ENCODE measurements at regions not wholly inside any gene's neighbourhood (a gene's known extent, or its start where the extent isn't known, plus 50 kb on each side); places are given as distances from the start of the nearest gene placed in this dataset.
"Not testable (repeated sequence)": the region's sequence is repeated elsewhere in the genome, so short reads cannot be mapped to it uniquely, and the experiment has no call there.

DNA sequence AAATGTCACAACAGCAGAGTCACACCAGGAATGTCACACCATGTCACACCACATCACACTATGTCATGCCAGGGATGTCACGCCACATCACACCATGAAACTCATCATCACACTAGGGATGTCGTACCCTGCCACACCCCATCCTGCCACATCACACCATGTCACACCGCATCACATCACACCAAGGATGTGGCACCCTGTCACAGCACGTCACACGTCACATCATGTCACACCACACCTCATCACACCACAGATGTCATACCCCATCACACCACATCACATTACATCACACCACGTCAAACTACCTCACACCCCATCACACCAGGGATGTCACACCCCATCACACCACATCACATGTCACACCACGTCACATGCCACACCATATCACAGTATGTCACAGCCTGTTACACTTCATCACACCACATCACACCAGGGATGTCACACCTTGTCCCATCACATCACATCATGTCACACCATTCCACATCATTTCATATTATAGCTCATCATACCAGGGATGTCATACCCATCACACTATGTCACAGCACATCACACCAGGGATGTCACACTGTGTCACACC, 90.9 kb downstream of the TMEM121 start:
- no peak for DNase-seq (ENCODE audit: low read depth in 2 of 2)
- H3K4me3 ChIP-seq (replicated peaks in 1 of 4; ENCODE audit: control extremely low read depth in 1 of 4, insufficient read depth in 1 of 4, low read depth in 3 of 4, low read length in 4 of 4): no peak overlapping the region
- peaks cover 4% of the 10 kb centered on the region for H3K9me3 ChIP-seq (ENCODE audit: control insufficient read depth, insufficient read depth, low read depth, low read length)
- no peak for TF ChIP-seq EZH2 (IDR thresholded peaks at IDR 0.05; ENCODE audit: low read length, missing control alignments)
- TF ChIP-seq, protein P1, sequence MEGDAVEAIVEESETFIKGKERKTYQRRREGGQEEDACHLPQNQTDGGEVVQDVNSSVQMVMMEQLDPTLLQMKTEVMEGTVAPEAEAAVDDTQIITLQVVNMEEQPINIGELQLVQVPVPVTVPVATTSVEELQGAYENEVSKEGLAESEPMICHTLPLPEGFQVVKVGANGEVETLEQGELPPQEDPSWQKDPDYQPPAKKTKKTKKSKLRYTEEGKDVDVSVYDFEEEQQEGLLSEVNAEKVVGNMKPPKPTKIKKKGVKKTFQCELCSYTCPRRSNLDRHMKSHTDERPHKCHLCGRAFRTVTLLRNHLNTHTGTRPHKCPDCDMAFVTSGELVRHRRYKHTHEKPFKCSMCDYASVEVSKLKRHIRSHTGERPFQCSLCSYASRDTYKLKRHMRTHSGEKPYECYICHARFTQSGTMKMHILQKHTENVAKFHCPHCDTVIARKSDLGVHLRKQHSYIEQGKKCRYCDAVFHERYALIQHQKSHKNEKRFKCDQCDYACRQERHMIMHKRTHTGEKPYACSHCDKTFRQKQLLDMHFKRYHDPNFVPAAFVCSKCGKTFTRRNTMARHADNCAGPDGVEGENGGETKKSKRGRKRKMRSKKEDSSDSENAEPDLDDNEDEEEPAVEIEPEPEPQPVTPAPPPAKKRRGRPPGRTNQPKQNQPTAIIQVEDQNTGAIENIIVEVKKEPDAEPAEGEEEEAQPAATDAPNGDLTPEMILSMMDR (conservative IDR thresholded peaks at IDR 0.05 in 1 of 2, IDR thresholded peaks at IDR 0.05 in 1 of 2; ENCODE audit: low read depth in 1 of 2, low read length in 2 of 2): no peak
- H2AFZ ChIP-seq (ENCODE audit: low read length): no peak overlapping the region
- H3K27ac ChIP-seq (ENCODE audit: insufficient read depth, low read length): no peak overlapping the region
- H3K36me3 ChIP-seq (ENCODE audit: control insufficient read depth, insufficient read depth, low read length): no peaks in the 10 kb centered on the region
- H3K27me3 ChIP-seq (ENCODE audit: control insufficient read depth, insufficient read depth, low read length): no peaks in the 10 kb centered on the region
- H3K4me2 ChIP-seq (ENCODE audit: extremely low read depth, insufficient read depth, low read length): no peak overlapping the region
- H3K79me2 ChIP-seq (ENCODE audit: control insufficient read depth, insufficient read depth, low read length): no peaks in the 10 kb centered on the region
- H3K9ac ChIP-seq (ENCODE audit: insufficient read depth, low read length): no peak overlapping the region
- no peaks in the 10 kb centered on the region for H4K20me1 ChIP-seq (ENCODE audit: control insufficient read depth, extremely low read depth, insufficient read depth, low read length)
- H3K4me1 ChIP-seq (ENCODE audit: control insufficient read depth, extremely low read depth, insufficient read depth, low read length): no peaks in the 10 kb centered on the region

DNA sequence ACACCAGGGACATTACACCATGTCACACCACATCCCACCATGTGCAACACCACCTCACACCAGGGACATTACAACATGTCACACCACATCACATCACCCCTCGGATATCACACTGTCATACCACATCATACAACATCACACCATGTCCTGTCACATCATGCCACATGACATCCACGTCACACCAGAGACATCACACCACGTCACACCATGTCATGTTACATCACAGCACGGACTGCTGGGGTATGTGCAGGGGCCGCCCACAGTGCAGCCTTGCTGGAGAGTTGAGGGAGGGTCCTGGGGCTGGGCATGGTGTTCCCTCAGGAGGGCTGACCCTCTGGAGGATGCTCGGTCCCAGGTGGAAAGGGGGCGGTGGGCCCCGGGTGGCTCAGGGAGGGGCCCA, 91.4 kb downstream of the TMEM121 start:
- not testable (repeated sequence) for H3K4me2 ChIP-seq (ENCODE audit: extremely low read depth, insufficient read depth, low read length); DNase-seq (ENCODE audit: low read depth in 2 of 2); H3K27me3 ChIP-seq (ENCODE audit: control insufficient read depth, insufficient read depth, low read length); H4K20me1 ChIP-seq (ENCODE audit: control insufficient read depth, extremely low read depth, insufficient read depth, low read length); H3K27ac ChIP-seq (ENCODE audit: insufficient read depth, low read length); H3K4me1 ChIP-seq (ENCODE audit: control insufficient read depth, extremely low read depth, insufficient read depth, low read length); H3K79me2 ChIP-seq (ENCODE audit: control insufficient read depth, insufficient read depth, low read length); H3K4me3 ChIP-seq (replicated peaks in 1 of 4; ENCODE audit: control extremely low read depth in 1 of 4, insufficient read depth in 1 of 4, low read depth in 3 of 4, low read length in 4 of 4); H3K9me3 ChIP-seq (ENCODE audit: control insufficient read depth, insufficient read depth, low read depth, low read length); H3K9ac ChIP-seq (ENCODE audit: insufficient read depth, low read length); H3K36me3 ChIP-seq (ENCODE audit: control insufficient read depth, insufficient read depth, low read length); H2AFZ ChIP-seq (ENCODE audit: low read length)

DNA sequence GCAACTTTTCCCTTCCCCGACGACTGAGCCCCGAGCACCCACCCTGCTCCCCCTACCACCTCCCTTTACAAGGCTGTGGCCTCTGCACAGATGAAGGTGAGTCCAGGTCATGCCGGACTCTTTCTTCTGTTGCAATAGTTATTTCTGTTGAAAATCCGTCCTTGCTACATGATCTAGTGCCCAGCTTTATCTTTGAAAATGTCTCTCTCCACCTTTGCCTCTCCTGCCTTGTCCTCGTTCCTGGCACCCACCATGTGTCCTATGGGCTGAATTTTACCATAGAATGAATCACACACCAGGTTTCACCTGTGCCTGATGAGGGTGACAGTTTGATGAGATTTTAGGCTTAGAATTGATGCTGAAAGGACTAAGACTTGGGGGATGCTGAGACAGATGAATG, 92.9 kb downstream of the TMEM121 start:
- not testable (repeated sequence) for H3K4me1 ChIP-seq (ENCODE audit: control insufficient read depth, extremely low read depth, insufficient read depth, low read length); DNase-seq (ENCODE audit: low read depth in 2 of 2); H2AFZ ChIP-seq (ENCODE audit: low read length); H3K9ac ChIP-seq (ENCODE audit: insufficient read depth, low read length); H3K36me3 ChIP-seq (ENCODE audit: control insufficient read depth, insufficient read depth, low read length); H3K79me2 ChIP-seq (ENCODE audit: control insufficient read depth, insufficient read depth, low read length); H3K27ac ChIP-seq (ENCODE audit: insufficient read depth, low read length); H3K27me3 ChIP-seq (ENCODE audit: control insufficient read depth, insufficient read depth, low read length); H4K20me1 ChIP-seq (ENCODE audit: control insufficient read depth, extremely low read depth, insufficient read depth, low read length); H3K4me3 ChIP-seq (replicated peaks in 1 of 4; ENCODE audit: control extremely low read depth in 1 of 4, insufficient read depth in 1 of 4, low read depth in 3 of 4, low read length in 4 of 4); H3K9me3 ChIP-seq (ENCODE audit: control insufficient read depth, insufficient read depth, low read depth, low read length); H3K4me2 ChIP-seq (ENCODE audit: extremely low read depth, insufficient read depth, low read length)

DNA sequence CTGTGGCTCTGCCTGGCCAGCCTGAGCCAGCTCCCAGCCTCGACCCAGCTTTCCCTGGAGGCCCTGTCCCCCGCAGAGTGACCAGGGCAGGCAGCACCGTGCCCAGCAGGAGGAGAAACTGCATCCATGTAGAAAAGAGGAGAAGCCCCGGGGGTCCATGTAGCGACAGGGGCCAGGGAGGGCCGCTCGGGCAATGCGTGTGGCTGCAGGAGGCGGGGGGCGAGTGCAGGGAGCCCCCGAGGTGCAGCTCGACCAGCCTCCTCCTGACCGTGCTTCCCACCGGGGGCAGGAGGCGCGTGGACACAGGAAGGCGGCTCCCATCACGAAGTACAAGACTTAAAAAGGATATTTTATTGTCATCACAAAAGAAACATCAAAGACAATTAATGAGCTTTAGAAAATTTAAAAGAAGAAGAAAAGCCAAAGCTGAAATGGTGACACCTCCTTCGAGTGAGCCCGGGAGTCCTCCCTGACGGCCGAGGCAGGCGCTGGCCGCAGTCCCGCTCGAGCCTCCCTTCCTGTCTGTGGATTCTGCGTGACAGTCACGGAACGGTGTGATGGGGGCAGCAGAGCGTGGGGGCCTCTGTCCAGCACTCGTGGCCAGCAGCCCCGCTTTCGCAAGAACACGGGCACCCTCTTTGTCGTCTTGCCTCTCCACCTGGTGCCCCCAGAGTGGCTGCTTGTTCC, 93.9 kb downstream of the TMEM121 start:
- not testable (repeated sequence) for H3K36me3 ChIP-seq (ENCODE audit: control insufficient read depth, insufficient read depth, low read length); H2AFZ ChIP-seq (ENCODE audit: low read length); H3K4me2 ChIP-seq (ENCODE audit: extremely low read depth, insufficient read depth, low read length); H3K4me3 ChIP-seq (replicated peaks in 1 of 4; ENCODE audit: control extremely low read depth in 1 of 4, insufficient read depth in 1 of 4, low read depth in 3 of 4, low read length in 4 of 4); H3K27ac ChIP-seq (ENCODE audit: insufficient read depth, low read length); DNase-seq (ENCODE audit: low read depth in 2 of 2); H3K9me3 ChIP-seq (ENCODE audit: control insufficient read depth, insufficient read depth, low read depth, low read length); H3K27me3 ChIP-seq (ENCODE audit: control insufficient read depth, insufficient read depth, low read length); H3K4me1 ChIP-seq (ENCODE audit: control insufficient read depth, extremely low read depth, insufficient read depth, low read length); H3K79me2 ChIP-seq (ENCODE audit: control insufficient read depth, insufficient read depth, low read length); H3K9ac ChIP-seq (ENCODE audit: insufficient read depth, low read length); H4K20me1 ChIP-seq (ENCODE audit: control insufficient read depth, extremely low read depth, insufficient read depth, low read length)

DNA sequence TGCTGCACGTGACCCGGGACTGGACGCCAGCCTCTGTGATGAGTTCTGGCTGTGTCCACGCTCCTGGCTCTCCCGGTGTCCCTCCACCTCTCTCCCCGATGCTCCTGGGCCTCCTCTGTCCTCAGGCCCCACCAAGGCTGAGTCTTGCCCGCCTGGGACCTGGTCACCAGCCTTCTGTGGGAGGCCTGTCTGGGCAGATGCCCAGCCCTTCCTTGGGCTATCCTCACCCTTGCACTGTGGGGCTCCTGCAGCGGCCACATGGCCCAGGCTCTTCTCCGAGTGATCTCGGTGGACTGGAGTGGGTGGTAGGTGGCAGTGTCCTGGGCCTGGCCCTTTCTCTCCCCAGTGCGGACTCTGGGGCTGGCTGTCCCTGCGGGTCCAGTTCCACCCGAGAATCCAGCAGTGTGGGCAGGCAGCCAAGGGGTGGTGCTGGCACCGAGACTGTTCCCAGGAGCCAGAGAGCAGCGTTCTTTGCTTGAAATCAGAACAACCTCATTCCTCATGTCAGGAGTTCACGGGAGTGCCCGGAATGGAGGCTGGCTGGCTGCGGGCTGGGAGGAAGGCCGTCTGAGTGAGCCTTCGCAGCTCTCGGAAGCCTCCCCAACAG, 94.6 kb downstream of the TMEM121 start:
- not testable (repeated sequence) for H3K9me3 ChIP-seq (ENCODE audit: control insufficient read depth, insufficient read depth, low read depth, low read length); H3K4me1 ChIP-seq (ENCODE audit: control insufficient read depth, extremely low read depth, insufficient read depth, low read length); H3K9ac ChIP-seq (ENCODE audit: insufficient read depth, low read length); DNase-seq (ENCODE audit: low read depth in 2 of 2); H3K27ac ChIP-seq (ENCODE audit: insufficient read depth, low read length); H2AFZ ChIP-seq (ENCODE audit: low read length); H3K79me2 ChIP-seq (ENCODE audit: control insufficient read depth, insufficient read depth, low read length); H3K4me2 ChIP-seq (ENCODE audit: extremely low read depth, insufficient read depth, low read length); H4K20me1 ChIP-seq (ENCODE audit: control insufficient read depth, extremely low read depth, insufficient read depth, low read length); H3K27me3 ChIP-seq (ENCODE audit: control insufficient read depth, insufficient read depth, low read length); H3K36me3 ChIP-seq (ENCODE audit: control insufficient read depth, insufficient read depth, low read length); H3K4me3 ChIP-seq (replicated peaks in 1 of 4; ENCODE audit: control extremely low read depth in 1 of 4, insufficient read depth in 1 of 4, low read depth in 3 of 4, low read length in 4 of 4)
